ENCODE measurements at regions not wholly inside any gene's neighbourhood (a gene's known extent, or its start where the extent isn't known, plus 50 kb on each side); places are given as distances from the start of the nearest gene placed in this dataset.

- Histone ChIP-seq H3K9me3 (replicated peaks) (no peaks in the 10 kb centered on the region), H3K36me3 (no peaks in the 10 kb centered on the region), H3K4me3 (no peak overlapping the region), H3K4me1 (peaks cover 72% of the 10 kb centered on the region), H3K27me3 (ENCODE audit: low read depth) (no peaks in the 10 kb centered on the region), H3K27ac (replicated peaks) (peak overlapping the region; percentile 87)
- intact Hi-C loops (cut with micrococcal nuclease): no loop called here
- no peak for DNase-seq
- TF ChIP-seq CTCF (IDR thresholded peaks at IDR 0.05; ENCODE audit: borderline replicate concordance): no peak
These were observed 288.9 kb upstream of the C2CD4B start for GRCh38 chr15:62453981-62454380.

GRCh38 chr15:62454567-62455172 is 289.6 kb upstream of the C2CD4B start:
- Histone ChIP-seq H3K27ac (replicated peaks) (peak overlapping the region; percentile 87), H3K4me3 (peak overlapping the region; percentile 44), H3K27me3 (ENCODE audit: low read depth) (no peaks in the 10 kb centered on the region), H3K9me3 (replicated peaks) (no peaks in the 10 kb centered on the region), H3K4me1 (peaks cover 65% of the 10 kb centered on the region), H3K36me3 (no peaks in the 10 kb centered on the region)
- TF ChIP-seq CTCF (IDR thresholded peaks at IDR 0.05; ENCODE audit: borderline replicate concordance): no peak
- no peak for DNase-seq
- intact Hi-C loops (cut with micrococcal nuclease): no loop called here

GRCh38 chr15:62455441-62455921 is 290.4 kb upstream of the C2CD4B start:
- H3K27ac ChIP-seq (replicated peaks): peak overlapping the region; percentile 87
- peaks cover 60% of the 10 kb centered on the region for H3K4me1 ChIP-seq
- H3K4me3 ChIP-seq: peak overlapping the region; percentile 44
- DNase-seq: peak; percentile 73
- H3K36me3 ChIP-seq: no peaks in the 10 kb centered on the region
- intact Hi-C loops (cut with micrococcal nuclease): no loop called here
- no peak for TF ChIP-seq CTCF (IDR thresholded peaks at IDR 0.05; ENCODE audit: borderline replicate concordance)
- no peaks in the 10 kb centered on the region for H3K27me3 ChIP-seq (ENCODE audit: low read depth)
- no peaks in the 10 kb centered on the region for H3K9me3 ChIP-seq (replicated peaks)

- Histone ChIP-seq H3K27me3 (ENCODE audit: low read depth) (no peaks in the 10 kb centered on the region), H3K4me1 (peaks cover 60% of the 10 kb centered on the region), H3K4me3 (peak overlapping the region; percentile 44), H3K36me3 (no peaks in the 10 kb centered on the region), H3K27ac (replicated peaks) (peak overlapping the region; percentile 87), H3K9me3 (replicated peaks) (no peaks in the 10 kb centered on the region)
- TF ChIP-seq CTCF (IDR thresholded peaks at IDR 0.05; ENCODE audit: borderline replicate concordance): no peak
- DNase-seq: no peak
- intact Hi-C loops (cut with micrococcal nuclease): no loop called here
These were observed 291.2 kb upstream of the C2CD4B start for GRCh38 chr15:62456011-62456920.

GRCh38 chr15:62457100-62457499 is 292.0 kb upstream of the C2CD4B start:
- H3K27me3 ChIP-seq (ENCODE audit: low read depth): no peaks in the 10 kb centered on the region
- H3K36me3 ChIP-seq: no peaks in the 10 kb centered on the region
- DNase-seq: no peak
- TF ChIP-seq CTCF (IDR thresholded peaks at IDR 0.05; ENCODE audit: borderline replicate concordance): no peak
- peak overlapping the region; percentile 14 for H3K4me3 ChIP-seq
- intact Hi-C loops (cut with micrococcal nuclease): no loop called here
- H3K9me3 ChIP-seq (replicated peaks): no peaks in the 10 kb centered on the region
- peak overlapping the region; percentile 87 for H3K27ac ChIP-seq (replicated peaks)
- H3K4me1 ChIP-seq: peaks cover 61% of the 10 kb centered on the region
